Nucleus accumbens (tissue), 56 donors: ENCODE measurements at regions not wholly inside any gene's neighbourhood (a gene's known extent, or its start where the extent isn't known, plus 50 kb on each side); places are given as distances from the start of the nearest gene placed in this dataset.
"Not testable (repeated sequence)": the region's sequence is repeated elsewhere in the genome, so short reads cannot be mapped to it uniquely, and the experiment has no call there.

Experiments
- DNase-seq, 56 donors: peaks; one replicate each; lab custom pipeline; 2025; lab: John Stamatoyannopoulos, UW

- DNase-seq: not testable (repeated sequence)
These were observed 237.2 kb upstream of the PLGLB1 start for GRCh38 chr2:87258887-87259286.

GRCh38 chr2:87262184-87262702 is 240.6 kb upstream of the PLGLB1 start:
- DNase-seq: not testable (repeated sequence)

- not testable (repeated sequence) for DNase-seq
These were observed 242.3 kb upstream of the PLGLB1 start for GRCh38 chr2:87263868-87264518.

GRCh38 chr2:87275192-87275591 is 253.5 kb upstream of the PLGLB1 start:
- not testable (repeated sequence) for DNase-seq

- DNase-seq: not testable (repeated sequence)
These were observed 254.5 kb upstream of the PLGLB1 start for GRCh38 chr2:87275974-87276629.

GRCh38 chr2:87276673-87277072 is 255.0 kb upstream of the PLGLB1 start:
- DNase-seq: not testable (repeated sequence)

GRCh38 chr2:87277734-87278133 is 256.1 kb upstream of the PLGLB1 start:
- DNase-seq: not testable (repeated sequence)

GRCh38 chr2:87280596-87281355 is 259.1 kb upstream of the PLGLB1 start:
- DNase-seq: not testable (repeated sequence)

GRCh38 chr2:87283735-87284470 is 262.3 kb upstream of the PLGLB1 start:
- DNase-seq: not testable (repeated sequence)

- not testable (repeated sequence) for DNase-seq
These were observed 262.8 kb upstream of the PLGLB1 start for GRCh38 chr2:87284471-87284772.

GRCh38 chr2:87285139-87285538 is 263.5 kb upstream of the PLGLB1 start:
- DNase-seq: not testable (repeated sequence)

GRCh38 chr2:87290566-87291307 is 269.1 kb upstream of the PLGLB1 start:
- not testable (repeated sequence) for DNase-seq

GRCh38 chr2:87291400-87292200 is 270.0 kb upstream of the PLGLB1 start:
- DNase-seq: not testable (repeated sequence)

- not testable (repeated sequence) for DNase-seq
These were observed 272.4 kb upstream of the PLGLB1 start for GRCh38 chr2:87293931-87294594.

- DNase-seq: not testable (repeated sequence)
These were observed 273.5 kb upstream of the PLGLB1 start for GRCh38 chr2:87295135-87295534.

GRCh38 chr2:87301349-87301748 is 279.7 kb upstream of the PLGLB1 start:
- not testable (repeated sequence) for DNase-seq

- not testable (repeated sequence) for DNase-seq
These were observed 280.2 kb upstream of the PLGLB1 start for GRCh38 chr2:87301871-87302270.

- not testable (repeated sequence) for DNase-seq
These were observed 287.0 kb upstream of the PLGLB1 start for GRCh38 chr2:87308621-87309020.
